Gastroesophageal sphincter (tissue), 3 donors: ENCODE measurements at regions not wholly inside any gene's neighbourhood (a gene's known extent, or its start where the extent isn't known, plus 50 kb on each side); places are given as distances from the start of the nearest gene placed in this dataset.

Experiments used
- POLR2A ChIP-seq, 2 donors: fragments of 450-650 bp; IDR thresholded peaks; one replicate each; pipeline ENCODE4 v1.6.1; 2017; ENCODE audit warnings: antibody characterized with exemption in 2 of 2, mild to moderate bottlenecking in 2 of 2, moderate library complexity in 1 of 2
- POLR2AphosphoS5 ChIP-seq: sonication (generic); formaldehyde crosslinking; IDR thresholded peaks from one replicate; pipeline ENCODE4 v1.6.1; 2017; ENCODE audit warnings: antibody characterized with exemption
- TF ChIP-seq, protein P1 (sequence below), 4 experiments: fragments of 200-600 bp in 2 of 4; fragments of 450-650 bp in 2 of 4; sonication (generic) in 1 of 4; IDR thresholded peaks; one replicate each; pipeline ENCODE4 v1.5.1; 2017 to 2019; ENCODE audit warnings: antibody characterized with exemption in 4 of 4, mild to moderate bottlenecking in 2 of 4, moderate library complexity in 2 of 4

DNA sequence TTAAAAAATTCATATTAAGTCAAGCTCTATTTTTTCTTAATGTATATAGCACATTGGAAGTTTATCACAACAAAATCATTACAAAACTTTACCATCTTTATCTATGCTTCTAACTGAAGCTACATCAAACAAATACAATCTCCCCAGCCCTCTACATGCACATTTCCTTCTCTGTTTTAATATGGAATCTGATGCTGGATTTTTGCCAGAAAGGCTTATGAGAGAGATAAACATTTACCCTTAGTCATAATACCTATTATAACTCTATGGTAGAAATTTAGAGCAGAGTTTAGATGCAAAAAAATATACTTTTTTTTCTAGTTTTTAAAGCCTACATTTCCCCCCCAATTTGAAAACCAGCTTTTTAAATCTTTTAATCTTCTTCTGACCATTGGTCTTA lies 1198.6 kb downstream of the GATA3 start:
- no peak for TF ChIP-seq POLR2A (IDR thresholded peaks at IDR 0.05)
- TF ChIP-seq, protein P1, sequence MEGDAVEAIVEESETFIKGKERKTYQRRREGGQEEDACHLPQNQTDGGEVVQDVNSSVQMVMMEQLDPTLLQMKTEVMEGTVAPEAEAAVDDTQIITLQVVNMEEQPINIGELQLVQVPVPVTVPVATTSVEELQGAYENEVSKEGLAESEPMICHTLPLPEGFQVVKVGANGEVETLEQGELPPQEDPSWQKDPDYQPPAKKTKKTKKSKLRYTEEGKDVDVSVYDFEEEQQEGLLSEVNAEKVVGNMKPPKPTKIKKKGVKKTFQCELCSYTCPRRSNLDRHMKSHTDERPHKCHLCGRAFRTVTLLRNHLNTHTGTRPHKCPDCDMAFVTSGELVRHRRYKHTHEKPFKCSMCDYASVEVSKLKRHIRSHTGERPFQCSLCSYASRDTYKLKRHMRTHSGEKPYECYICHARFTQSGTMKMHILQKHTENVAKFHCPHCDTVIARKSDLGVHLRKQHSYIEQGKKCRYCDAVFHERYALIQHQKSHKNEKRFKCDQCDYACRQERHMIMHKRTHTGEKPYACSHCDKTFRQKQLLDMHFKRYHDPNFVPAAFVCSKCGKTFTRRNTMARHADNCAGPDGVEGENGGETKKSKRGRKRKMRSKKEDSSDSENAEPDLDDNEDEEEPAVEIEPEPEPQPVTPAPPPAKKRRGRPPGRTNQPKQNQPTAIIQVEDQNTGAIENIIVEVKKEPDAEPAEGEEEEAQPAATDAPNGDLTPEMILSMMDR (IDR thresholded peaks at IDR 0.05) = no peak
- no peak for TF ChIP-seq POLR2AphosphoS5
